NCI-H774 (cell line): ENCODE measurements at regions not wholly inside any gene's neighbourhood (a gene's known extent, or its start where the extent isn't known, plus 50 kb on each side); places are given as distances from the start of the nearest gene placed in this dataset.

ENCODE experiments used
- DNase-seq: peaks from one replicate; lab custom pipeline; 2025; lab: John Stamatoyannopoulos, UW

DNA sequence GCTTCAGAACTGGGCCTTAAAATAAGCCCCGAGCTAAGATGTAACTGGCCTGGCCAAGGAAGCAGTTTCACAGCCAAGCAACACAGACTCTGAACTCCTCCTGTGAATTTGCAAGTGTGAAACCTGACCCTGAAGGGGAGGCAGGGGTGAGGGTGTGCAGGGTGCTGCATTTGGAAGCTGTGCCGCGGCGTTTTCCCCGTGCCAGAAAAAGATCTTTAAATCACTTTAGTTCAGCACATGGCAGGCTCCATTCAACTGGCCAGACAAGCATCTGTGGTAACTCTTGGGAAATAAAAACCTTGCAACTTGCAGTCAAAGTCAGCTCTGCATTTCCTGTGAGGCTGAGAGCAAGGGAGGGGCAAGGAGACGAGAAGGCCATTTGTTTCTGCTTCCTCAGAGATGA lies 209.3 kb upstream of the SOX11 start:
- no peak for DNase-seq

DNA sequence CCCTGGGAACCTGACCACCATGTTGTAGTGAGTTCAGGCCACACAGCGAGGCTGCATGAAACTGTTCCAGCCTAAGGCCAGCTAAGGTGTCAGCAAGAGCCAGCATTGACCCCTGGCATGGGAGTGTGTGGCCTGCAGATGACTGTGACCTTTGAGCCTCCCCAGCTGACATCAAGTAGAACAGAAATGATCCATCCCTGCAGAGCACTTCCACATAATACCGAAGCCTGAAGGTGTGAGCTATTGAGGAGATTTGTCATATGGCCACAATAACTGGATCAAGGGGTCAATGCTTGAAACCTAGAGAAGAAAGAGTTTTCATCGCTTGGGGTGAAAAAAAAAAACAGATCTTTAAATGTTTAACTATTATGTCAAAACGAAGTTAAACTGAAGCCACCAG lies 207.3 kb upstream of the SOX11 start:
- no peak for DNase-seq

DNA sequence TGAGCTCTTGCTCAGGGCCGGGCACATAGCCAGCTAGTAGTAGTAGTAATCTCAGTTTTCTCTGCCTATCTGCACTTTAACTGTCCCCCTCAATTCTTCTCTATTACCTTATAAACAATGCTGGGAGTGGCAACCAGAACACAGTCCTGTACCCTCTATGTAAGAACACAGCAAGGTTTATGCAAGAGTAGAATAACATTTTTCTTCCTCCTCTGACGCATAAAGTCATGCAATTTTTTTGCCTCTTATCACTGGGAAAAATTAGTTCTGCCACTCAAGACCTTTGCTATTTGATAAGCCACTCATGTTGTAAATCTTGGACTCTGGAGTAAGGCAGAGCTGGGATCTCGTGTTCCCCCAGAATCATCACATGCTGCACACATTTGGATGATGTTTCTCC lies 200.7 kb upstream of the SOX11 start:
- no peak for DNase-seq

DNA sequence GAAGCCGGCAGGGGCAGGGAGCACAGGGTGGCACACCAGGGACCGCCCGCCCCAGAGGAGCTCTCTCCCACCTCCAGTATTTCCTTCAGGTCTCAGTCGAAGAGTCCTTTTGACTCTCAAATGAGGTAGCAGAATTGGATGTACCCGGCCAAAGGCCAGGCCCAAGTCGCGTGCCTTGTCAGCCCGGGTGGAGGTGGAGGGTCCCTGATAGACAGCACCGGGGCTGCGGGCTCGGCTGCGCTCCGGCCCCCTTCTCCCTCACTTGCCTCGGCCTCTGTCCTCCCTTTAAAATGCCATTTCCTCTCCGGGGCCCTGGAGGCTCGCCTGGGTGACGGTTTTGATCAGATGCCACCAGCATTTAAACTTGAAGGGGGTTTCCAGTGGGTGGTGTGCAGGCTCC lies 198.9 kb upstream of the SOX11 start:
- no peak for DNase-seq

DNA sequence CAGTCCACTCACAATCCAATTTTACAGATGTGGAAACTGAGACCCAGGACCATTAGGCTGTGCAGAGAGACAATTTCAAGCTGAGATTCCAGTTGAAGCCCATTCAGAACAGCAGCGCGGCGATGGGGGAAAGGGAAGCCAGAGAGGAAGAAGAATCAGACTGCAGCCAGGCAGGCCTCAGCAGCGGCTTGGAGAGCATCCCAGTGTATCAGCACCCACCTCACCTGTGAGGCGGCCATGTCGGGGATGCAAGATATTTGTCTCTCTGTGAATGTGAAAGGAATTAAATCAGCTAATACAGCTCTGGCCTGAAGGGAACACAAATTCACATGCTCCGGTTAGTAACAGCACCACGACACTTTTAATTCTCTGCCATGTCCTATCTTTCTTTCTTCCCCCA lies 198.0 kb upstream of the SOX11 start:
- DNase-seq = no peak

DNA sequence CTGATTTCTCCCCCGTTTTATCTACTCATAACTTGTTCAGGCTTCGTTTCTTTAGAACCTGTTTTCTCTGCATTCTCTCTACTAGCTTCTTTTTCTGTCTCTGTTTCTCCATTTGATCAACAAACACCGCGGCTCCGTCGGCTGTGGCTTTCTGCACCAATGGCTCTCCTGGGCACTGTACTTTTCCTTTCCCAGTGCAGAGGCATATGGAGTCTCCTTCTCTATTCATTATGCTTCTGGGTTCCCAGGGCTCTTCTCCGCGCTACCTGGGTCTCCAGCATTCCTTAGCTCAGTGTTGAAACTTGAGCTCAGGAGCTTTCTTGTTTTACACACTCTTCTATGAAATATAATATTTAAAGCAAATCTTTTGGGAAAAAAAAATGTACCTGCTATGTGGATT lies 196.6 kb upstream of the SOX11 start:
- no peak for DNase-seq

DNA sequence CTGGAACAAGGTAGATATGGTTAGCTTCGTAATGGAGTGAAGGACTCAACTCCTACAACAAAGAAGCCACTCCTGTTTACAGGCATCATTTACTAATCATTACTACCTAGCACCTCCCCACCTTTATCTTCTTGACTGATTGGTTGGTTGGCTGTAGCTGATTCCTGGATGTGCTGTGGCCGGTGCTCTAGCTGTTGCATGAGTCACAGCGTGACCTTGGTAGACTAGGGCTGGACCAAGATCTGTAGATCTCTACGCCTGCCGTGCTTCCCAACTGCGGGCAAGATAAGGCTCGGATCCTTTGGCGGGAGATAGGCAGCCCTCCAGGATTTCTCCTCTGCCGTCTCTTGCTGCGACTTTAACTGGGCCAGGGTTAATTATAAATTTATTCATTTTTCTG lies 194.3 kb upstream of the SOX11 start:
- DNase-seq = no peak

DNA sequence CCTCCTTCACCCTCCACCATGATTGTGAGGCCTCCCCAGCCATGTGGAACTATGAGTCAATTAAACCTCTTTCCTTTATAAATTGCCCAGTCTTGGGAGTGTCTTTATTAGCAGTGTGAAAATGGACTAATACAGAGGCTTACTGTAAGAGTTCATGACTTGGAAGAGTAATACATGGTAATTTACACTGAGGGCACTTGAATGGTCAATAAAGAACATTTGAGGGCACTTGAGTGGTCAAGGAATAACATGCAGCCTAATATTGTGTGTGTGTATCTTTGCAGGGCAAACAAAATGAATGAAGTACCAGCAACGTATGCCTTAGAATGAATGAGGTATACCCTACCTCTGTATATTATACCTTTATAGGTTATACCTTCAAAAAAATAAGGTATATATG lies 190.4 kb upstream of the SOX11 start:
- no peak for DNase-seq

DNA sequence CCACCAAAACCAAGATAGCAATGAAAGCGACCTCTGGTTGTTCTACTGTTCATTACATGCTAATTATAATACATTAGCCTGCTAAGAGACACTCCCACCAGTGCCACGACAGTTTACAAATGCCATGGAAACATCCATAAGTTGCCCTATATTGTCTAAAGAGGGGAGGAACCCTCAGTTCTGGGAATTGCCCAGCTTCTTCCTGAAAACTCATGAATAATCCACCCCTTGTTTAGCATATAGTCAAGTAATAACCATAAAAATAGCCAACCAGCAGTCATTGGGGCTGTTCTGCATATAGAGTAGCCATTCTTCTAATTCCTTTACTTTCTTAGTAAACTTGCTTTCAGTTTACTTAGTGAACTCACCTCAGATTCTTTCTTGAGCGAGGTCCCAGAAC lies 189.8 kb upstream of the SOX11 start:
- DNase-seq = no peak

DNA sequence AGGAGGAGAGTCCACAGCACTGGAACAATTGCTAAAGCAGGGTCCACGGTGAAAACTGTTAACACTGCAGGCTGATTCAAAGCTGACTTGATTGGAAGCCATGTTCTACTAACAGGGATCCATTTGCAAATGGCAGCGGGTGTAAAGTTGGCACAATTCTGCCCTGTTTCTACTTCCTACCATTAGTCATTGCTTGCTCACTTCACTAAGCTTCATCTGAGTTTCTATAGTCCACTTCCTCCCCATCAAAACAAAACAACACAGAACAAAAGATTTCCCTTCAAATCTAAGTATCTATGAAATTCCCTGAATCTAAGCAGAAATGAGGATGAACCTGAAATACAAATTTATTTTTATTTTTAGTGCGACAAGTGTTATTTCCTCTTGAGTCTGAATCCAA lies 187.4 kb upstream of the SOX11 start:
- DNase-seq = no peak

DNA sequence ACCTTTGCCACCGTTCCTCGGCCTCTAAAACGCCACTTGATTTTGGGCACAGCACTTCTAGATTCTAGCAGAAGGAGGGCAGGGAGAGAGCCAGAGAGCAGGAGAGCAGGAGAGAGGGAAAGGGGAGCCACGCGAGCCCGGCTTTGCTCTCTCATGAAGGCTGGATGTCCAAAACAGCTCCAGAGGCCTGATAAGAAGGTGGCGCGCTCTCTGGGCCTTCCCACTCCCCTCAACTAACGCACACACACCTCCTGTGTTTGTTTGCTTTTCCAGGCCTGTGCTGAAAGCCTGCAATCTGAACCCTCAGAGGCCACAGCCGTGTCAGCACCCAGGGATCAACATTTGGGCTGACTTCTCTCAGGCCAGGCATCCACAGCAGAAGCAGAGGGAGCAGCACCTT lies 184.8 kb upstream of the SOX11 start:
- DNase-seq = no peak

DNA sequence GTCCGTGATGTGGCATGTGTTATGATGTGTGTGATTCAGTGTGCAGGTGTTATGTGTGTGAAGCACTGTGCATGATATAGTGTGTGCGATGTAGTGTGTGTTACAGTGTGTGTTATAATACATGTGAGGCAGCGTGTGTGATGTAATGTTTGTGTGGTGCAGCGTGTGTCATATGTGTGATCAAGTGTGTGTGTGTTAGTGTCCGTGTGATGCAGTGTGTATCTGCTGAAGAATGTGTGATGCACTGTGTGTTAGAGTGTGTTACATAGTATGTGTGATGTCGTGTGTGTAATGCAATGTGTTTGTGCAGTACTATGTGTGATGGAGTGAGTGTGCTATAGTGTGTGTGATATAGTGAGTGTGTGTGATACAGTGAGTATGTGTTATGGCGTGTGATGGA lies 182.8 kb upstream of the SOX11 start:
- DNase-seq = no peak

DNA sequence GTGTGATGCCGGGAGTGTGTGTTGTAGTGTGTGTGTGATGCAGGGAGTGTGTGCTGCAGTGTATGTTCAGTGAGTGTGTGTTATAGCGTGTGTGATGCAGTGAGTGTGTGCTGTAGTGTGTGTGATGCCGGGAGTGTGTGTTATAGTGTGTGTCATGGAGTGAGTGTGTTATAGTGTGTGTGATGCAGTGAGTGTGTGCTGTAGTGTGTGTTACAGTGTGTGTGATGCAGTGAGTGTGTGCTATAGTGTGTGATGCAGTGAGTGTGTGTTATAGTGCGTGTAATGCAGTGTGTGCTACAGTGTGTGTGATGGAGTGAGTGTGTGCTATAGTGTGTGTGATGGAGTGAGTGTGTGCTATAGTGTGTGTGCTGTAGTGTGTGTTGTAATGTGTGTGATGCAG lies 182.1 kb upstream of the SOX11 start:
- no peak for DNase-seq

DNA sequence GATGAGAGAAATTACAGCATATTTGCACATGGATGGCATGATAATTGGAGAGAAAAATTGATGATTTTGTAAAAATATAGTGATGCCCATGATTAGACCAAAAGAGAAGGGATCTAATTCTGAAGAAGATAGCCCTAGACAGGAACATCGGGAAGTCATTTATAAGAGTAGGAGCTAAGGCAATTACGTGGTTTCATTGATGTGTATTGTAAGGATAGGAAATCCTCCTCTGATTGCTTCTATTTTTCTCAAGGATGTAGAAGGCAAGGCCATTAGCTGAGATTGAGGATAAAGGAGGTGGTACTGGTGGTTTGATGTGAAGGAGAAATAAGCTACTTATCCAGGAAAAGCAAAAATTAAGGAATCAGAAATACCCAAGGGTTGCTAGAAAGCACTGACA lies 176.5 kb upstream of the SOX11 start:
- no peak for DNase-seq

DNA sequence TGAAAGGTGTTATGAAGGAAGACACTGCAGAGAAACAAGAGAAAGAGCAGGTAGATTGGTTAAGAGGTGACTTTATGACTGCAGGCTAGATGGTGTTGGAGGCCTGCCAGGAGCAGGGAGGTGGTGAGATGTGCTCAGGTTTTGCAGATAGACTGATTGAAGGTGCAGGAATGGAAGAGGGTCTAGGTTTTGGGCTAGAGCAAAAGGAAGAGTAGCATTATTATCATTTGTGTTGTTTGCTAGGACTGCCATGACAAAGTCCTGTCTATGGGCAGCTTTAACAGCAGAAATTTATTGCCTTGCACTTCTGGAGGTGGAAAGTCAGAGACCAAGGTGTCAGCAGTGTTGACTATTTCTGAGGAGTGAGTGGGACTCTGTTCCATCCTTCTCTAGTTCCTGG lies 172.9 kb upstream of the SOX11 start:
- no peak for DNase-seq

DNA sequence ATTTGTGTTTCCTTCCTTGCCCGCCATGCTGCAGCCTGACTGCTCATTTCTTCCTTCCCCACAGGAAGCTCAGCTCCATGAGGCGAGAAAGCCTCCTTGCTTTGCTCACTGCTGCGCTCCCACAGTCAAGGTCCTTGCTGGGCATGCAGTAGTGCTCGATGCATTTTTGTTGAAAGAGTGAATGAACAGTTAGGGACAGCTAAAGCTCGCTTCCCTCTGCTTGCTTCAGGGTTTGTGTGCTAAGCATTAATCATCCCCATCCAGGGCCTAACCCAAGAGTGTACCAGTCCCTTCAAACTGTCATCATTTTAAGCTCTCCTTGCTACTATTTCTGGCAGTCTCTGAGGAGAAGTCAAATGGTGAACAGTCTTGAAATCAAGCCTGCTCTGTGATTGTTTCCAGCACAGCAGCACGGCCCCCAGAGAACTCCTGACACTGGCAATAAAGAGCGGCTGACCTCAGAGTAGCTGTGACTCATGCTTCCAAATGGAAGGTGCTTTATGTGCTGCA lies 171.7 kb upstream of the SOX11 start:
- no peak for DNase-seq

DNA sequence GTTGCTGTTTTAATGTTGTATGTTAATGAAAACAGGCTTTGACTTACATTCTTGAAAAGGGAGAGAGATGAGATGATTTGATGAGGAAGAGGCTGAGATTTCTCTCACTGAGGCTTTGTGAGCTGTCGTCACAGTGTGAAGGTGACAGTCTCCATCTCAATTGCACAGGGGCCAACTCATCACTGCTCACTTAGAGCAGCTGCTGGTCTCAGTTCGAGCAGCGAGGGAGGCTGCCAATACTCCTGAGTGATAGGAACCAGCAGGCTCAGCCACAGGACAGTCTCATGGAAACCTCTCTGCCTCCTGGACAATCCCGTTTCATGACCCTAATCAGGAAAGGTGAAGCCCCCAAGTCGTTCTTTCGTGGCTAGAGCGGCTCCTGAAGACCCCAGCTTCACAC lies 170.7 kb upstream of the SOX11 start:
- no peak for DNase-seq

DNA sequence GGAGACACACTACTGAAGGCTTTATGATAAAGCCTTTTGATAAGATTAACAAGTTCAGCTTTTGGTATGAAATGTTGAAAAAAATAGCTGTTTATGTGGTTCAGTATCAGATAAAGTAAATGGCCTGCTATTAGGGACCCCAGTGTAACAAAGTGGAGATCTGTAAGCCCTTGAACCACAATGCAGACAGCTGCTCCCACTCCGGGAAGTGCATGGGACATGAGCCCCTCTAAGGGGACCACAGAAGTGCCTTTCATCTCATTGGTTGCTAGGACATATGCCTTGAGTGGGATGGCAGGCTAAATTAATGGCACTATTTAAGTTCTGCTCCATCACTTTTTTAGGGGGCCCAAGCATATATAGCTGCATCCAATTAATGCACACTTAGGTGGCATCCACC lies 167.6 kb upstream of the SOX11 start:
- no peak for DNase-seq

DNA sequence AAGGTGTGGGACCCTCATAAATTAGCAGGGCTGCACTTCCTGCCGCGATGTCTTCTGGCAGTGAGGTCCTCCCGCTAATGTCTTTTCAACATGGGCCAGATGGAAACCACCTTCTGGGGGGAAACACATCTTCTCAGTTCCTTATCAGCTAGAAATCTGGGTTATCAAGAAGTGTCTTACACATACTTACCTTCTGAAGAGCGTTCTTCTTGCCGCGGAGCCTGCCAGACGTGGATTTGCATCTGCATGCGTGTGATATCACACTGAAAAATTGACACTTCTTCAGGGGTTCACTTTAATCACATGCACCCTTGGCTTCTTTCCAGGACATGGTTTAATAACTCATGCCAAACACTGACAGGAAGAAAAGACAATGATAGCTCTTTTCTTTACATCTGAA lies 163.5 kb upstream of the SOX11 start:
- DNase-seq = no peak

DNA sequence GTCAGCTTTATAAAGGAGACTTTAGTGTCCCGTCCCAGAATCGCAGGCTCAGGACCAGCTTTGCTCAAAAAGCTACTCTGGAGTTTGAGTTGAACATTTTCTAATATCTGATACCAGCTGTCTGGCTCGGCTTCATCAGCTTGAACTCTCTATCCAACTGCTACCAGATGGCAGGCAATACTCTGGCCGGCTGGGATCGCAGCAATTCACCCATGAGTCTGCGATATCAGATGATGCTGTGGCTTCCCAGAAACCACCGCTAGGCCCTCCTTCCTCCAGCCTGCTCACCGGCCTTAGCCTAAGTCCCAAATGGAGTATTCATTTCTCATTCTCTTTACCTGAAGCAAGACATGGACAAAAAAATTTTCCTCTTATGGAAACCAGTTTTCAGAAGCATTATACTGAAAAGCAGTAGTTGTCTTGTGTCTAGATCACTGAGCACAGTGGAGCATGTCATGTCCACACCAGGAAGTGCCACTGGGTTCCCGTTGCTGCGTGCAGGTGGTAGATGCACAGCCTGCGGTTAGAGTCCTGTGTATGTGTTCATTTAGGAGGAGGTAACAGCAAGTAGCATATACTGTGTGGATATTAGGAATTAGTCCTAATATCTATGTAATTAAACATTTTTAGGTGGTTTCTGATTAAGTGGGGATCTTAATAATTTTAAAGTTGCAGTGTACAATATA lies 162.0 kb upstream of the SOX11 start:
- DNase-seq = no peak

DNA sequence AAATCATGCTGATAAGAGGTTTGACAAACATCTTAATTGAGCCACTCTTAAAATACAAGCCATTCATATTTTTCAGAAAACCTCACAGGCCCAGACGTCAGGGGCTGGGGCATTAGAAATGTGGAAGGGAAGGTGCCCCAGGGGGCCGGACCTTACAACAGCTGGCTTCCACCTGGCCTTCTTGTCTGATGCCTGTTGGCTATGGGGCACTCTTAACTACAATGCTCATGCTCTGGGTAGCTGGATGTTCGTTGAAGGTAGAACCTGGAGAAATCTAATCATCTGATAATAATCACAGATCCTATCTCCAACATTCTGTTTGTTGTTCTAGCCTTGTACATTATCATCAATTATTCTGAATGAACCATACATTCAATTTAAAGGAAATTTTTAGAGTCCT lies 156.9 kb upstream of the SOX11 start:
- DNase-seq = no peak

DNA sequence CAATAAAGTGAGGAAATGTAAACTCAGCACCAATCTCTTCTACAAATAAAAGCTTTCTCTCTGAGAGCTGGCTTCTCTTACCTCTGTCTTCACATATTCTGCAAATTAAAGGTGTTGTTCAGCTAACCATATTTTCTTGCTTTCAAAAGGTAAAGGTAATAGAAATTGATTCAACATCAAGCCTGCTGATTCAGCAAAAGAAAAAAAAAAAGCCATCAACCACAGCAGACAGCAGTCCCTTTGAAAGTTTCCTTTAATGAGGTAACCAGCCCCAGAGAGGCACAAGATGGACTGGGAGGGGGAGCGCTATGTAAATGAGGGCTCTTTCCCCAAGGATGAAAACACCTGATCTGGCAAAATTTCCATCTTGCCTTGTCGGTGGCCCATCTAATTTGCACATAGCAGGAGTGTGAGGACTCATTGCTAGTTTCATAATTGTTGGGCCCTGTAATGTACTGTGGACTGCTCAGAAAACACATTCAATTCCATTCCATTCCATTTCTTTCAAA lies 154.9 kb upstream of the SOX11 start:
- no peak for DNase-seq

DNA sequence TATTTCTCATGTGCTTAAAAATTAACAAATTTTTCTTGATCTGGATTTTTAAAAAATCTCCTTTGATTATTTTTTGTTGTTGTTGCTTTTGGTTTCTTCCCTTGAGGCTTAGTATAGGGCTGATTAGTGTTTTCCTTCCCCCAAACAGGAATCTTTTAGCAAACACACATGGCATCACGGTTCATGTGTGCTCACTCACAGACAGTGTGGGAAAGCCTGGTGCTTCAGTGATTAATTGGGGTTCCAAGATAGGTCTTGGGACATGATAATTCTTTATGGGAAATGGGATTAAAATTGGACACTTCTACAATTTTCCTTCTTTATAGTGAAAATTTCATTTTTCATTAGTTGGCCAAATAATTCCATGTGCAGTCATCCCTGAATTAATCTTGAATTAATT lies 153.9 kb upstream of the SOX11 start:
- DNase-seq = no peak

DNA sequence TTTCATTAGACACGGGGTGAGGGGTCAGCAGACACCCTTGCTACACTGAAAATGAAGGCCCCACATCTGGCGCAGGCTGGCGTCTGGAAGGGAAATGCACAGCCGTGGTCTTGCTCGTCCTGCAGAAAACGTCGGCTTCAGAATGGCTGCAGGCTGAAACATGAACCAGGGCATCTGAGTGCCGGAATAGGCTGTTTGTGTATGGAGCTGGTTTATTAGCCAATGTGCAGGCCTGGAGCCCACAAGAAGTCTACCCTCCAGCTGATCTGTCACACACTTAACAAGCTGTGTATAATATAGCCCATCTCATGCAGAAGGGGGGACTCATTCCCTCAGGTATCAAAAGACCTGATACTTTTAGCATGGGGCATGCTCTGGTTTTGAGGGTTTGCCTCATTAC lies 153.4 kb upstream of the SOX11 start:
- no peak for DNase-seq
